Medulla oblongata (tissue), 1 donor: ENCODE measurements at regions not wholly inside any gene's neighbourhood (a gene's known extent, or its start where the extent isn't known, plus 50 kb on each side); places are given as distances from the start of the nearest gene placed in this dataset.
"Not testable (repeated sequence)": the region's sequence is repeated elsewhere in the genome, so short reads cannot be mapped to it uniquely, and the experiment has no call there.

Source experiments
- DNase-seq: peaks from one replicate; pipeline ENCODE4 v3.0.0-alpha.2; 2015; ENCODE audit errors: extremely low spot score

DNA sequence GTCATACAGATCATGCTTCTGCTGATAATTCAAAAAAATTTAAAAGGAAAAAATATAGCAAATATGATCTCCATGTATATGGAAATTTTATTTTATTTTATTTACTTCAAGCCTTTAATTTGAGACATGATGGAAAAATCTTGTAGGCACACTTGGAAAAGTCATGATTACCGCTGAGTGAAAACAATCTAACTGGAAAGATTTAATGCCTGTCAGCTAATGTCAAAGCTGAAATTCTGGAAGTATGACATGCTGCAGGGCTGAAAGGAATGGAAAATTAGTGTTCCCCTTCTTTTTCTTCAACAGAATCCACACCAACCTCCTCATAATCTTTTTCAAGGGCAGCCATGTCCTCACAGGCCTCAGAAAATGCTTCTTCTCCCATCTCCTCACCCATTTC is 58.2 kb downstream of the RPRM start:
- no peak for DNase-seq

GRCh38 chr2:153417077-153417476 is 61.5 kb downstream of the RPRM start:
- no peak for DNase-seq

GRCh38 chr2:153416071-153416470 is 62.5 kb downstream of the RPRM start:
- no peak for DNase-seq

GRCh38 chr2:153408710-153409385 is 69.7 kb downstream of the RPRM start:
- DNase-seq = no peak

DNA sequence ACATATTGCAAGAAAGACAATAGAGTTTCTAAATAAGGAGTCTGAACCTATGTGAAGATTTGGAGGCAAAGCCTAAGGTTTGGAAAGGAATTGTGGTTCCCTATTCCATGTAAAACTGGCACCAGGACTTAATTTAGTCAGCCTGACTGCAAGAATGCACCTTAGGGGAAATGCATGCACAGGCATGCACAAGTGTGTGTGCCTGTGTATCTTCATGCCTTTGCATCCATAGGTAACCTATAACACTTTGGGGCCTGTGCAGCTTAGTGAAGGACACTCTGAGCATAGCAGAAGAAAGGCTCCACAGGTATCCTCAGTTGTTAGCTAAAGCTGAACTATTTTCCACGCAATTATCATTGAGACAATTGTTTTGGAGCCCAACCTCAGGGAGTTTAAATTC is 73.4 kb downstream of the RPRM start:
- no peak for DNase-seq

GRCh38 chr2:153404792-153405191 is 73.8 kb downstream of the RPRM start:
- DNase-seq = no peak

GRCh38 chr2:153403940-153404339 is 74.6 kb downstream of the RPRM start:
- no peak for DNase-seq

GRCh38 chr2:153403352-153403751 is 75.2 kb downstream of the RPRM start:
- DNase-seq = not testable (repeated sequence)

DNA sequence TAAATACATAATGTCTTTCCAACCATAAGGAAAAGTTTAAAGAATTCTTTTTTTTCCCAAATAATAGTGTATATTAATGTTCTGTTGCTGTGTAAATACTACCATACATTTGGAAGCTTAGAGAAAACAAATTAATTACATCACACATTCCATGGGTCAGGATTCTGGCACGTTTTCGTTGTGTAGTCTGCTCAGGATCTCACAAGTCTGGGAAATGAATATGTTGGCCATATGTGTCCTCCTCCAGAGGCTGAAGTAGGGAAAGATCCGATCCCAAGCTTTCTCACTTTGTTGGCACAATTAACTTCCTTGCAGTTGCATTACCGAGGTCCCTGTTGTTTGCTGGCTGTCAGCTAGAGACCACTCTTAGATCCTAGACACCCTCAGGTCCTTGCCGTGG is 83.9 kb downstream of the RPRM start:
- no peak for DNase-seq

DNA sequence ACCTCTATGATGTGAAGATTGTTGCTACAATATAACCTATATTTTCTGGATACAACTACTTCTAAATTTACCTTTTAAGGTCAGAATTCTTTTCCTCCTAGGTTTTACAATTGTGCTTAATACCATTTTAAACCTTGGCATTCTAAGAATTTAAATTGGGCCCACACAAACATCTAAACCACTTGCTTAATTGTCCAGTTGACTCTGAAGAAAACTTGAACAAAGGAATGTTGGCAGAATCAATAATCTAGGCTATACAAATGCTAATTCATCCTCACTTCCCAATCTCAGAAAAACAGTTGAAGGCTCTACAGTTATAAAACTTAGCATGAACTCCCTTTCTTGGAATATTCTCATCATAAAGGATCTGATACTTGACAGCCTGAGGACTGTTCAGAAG is 84.3 kb downstream of the RPRM start:
- DNase-seq = no peak

GRCh38 chr2:153393518-153393917 is 85.0 kb downstream of the RPRM start:
- DNase-seq = no peak

DNA sequence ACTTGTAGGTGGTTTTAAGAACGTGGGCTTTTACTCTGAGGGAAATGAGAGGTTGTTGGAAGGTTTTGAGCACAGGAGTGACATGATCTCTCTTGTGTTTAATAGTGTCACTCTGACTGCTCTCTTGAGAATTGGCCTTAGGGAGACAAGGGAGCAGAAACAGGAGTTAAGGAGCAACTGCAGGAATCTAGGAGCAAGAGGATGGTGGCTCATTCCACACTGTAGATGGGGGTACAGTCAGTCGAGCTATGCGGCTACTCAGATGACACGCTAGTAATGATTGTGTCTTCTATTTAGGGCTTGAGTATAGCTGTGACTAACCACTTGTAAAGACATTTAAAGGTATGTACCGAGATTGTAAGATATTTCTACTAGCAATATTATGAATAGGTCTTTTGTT is 87.4 kb downstream of the RPRM start:
- no peak for DNase-seq

GRCh38 chr2:153388246-153388645 is 90.3 kb downstream of the RPRM start:
- DNase-seq = no peak

GRCh38 chr2:153387203-153387602 is 91.4 kb downstream of the RPRM start:
- DNase-seq = no peak

DNA sequence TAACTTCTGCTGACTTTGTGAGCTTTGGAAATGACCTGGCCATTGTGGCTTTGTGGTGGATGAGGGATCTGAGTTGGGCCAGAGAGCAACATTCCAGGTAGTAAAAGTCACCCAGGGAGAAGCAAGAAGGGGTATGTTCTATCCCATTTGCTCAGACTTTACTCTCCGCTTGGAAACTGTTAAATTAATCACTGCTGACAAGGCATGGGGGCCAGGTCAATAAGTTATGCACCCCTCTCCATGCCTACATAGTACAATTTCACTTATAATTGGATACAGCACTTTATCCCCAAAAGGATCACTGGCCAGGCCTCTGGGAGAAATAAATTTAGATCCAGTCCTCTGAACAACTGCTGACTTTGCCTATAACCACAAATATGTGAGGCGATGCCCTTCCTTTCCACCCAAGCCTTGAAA is 92.1 kb downstream of the RPRM start:
- DNase-seq = no peak

DNA sequence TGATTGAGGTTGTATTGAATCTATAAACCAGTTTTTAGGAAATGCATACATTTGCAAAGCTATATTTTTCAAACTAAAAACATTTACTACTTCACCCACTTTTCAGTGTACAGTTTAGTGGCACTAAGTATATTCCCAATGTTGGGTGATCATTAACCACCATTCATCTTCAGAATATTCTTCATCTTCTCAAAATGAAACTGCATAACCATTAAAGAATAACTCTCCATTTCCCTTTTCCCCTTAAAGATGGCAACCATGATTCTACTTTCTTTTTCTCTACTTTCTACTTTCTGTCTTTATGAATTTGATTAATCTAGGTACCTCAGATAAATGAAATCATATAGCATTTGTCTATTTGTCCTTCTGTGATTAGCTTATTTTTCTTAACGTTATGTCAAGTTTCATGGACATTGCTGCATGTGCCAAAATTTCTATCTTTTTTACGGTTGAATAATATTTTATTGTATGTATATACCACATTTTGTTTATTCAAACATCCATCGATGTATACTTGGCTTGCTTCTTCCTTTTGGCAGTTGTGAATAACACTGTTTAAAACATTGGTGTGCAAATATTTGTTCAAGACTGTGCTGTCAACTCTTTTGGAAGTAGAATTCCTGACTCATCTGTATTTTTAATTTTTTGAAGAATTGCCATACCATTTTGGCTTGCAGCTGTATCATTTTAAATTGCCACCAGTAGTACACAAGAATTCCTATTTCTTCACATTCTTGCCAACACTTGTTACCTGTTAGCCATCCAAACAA is 104.9 kb downstream of the RPRM start:
- DNase-seq = no peak

- DNase-seq = no peak
Observed at GRCh38 chr2:153360239-153360638, 118.3 kb downstream of the RPRM start.

DNA sequence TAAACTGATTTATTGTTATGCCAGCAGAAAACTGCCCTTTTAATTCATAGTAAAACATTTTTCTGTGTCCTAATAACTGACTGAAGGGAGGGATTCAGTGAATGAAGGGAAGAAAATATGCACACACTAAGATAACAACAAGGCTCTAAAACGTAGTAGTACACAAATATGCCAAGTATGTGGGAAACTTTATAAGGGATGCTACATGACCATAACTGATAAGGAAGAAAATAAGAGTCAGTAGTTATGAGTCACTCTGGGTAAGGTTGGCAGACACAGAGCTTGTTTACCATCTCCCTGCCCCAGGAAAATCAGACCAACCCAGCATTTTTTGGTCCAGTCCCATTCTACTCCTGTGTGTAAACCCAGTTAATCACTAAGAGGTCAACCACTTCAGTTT is 124.2 kb downstream of the RPRM start:
- no peak for DNase-seq

DNA sequence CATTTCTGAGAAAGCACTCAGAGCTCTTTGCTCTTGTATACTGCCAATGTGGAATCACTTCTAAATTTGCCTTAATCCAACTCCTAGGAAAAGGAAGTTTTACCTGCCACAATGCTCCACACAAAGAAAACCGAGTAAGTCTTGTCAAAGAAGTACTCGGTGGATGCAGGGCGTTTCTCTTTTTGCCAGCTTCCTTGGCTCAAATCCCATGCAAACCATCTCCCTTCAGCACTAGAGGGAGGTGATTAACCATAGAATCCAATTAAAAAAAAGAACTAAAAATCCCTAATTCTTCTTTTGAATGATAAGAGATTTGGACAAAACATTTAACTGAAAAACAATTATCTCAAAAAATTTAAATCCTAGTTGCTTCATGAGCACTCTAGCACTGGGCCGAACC is 129.0 kb downstream of the RPRM start:
- no peak for DNase-seq

GRCh38 chr2:153347818-153348495 is 130.6 kb downstream of the RPRM start:
- DNase-seq = no peak

GRCh38 chr2:153320879-153321278 is 157.7 kb downstream of the RPRM start:
- DNase-seq = no peak

DNA sequence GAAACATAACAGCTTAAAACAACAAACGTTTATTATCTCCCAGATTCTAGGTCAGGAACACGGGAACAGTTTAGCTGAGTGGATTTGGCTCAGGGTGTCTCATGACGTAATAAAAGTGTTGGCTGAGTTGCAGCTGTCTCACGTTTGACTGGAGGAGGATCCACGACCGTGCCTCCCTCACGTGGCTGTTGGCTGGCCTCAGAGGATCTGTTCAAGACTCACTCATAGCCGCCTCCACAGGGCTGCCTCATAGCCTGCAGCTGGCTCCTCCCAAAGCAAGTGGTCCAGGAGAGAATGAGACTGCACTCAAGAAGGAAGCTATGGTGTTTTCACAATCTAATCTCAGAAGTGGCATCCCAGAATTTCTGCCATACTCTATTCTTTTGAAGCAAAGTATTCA is 167.1 kb downstream of the RPRM start:
- no peak for DNase-seq

- DNase-seq = no peak
Observed at GRCh38 chr2:153308466-153308865, 170.1 kb downstream of the RPRM start.
